H54 (cell line): ENCODE measurements at regions not wholly inside any gene's neighbourhood (a gene's known extent, or its start where the extent isn't known, plus 50 kb on each side); places are given as distances from the start of the nearest gene placed in this dataset.
"Not testable (repeated sequence)": the region's sequence is repeated elsewhere in the genome, so short reads cannot be mapped to it uniquely, and the experiment has no call there.

Source experiments
- DNase-seq: peaks from one replicate; pipeline ENCODE4 v3.0.0; 2011; ENCODE audit warnings: low spot score, mixed read lengths; ENCODE audit not compliant: insufficient read length
- FAIRE-seq: peaks from 3 replicates; lab custom pipeline; 2011; peaks lifted over from hg19 to GRCh38; lab: Jason Lieb, UNC
- POLR2A ChIP-seq: IDR thresholded peaks from 2 replicates; pipeline ENCODE4 v1.6.1; 2011; ENCODE audit warnings: low read depth, mild to moderate bottlenecking, low read length

GRCh38 chr20:48035961-48036731 is 250.9 kb upstream of the SULF2 start:
- no peak for TF ChIP-seq POLR2A
- no peak for FAIRE-seq
- no peak for DNase-seq

GRCh38 chr20:48034751-48035150 is 249.5 kb upstream of the SULF2 start:
- FAIRE-seq (no peak), DNase-seq (no peak)
- TF ChIP-seq POLR2A, result no peak

- DNase-seq, FAIRE-seq: not testable (repeated sequence)
Observed at GRCh38 chr20:48033005-48033404, 247.7 kb upstream of the SULF2 start.

GRCh38 chr20:48031122-48031521 is 245.8 kb upstream of the SULF2 start:
- TF ChIP-seq POLR2A, result no peak
- DNase-seq, result no peak
- no peak for FAIRE-seq

- TF ChIP-seq POLR2A, result no peak
- DNase-seq, result no peak
Observed at GRCh38 chr20:48026981-48027592, 241.8 kb upstream of the SULF2 start.

GRCh38 chr20:48025661-48026060 is 240.4 kb upstream of the SULF2 start:
- peak; percentile 47 for DNase-seq
- no peak for TF ChIP-seq POLR2A
- FAIRE-seq, result no peak

More at GRCh38 chr20:48026981-48027592, 241.8 kb upstream of the SULF2 start:
- FAIRE-seq, result no peak

GRCh38 chr20:48025051-48025515 is 239.8 kb upstream of the SULF2 start:
- TF ChIP-seq POLR2A, result 0 out of 2 replicates have a peak, but pooled peaks have one; percentile 31
- FAIRE-seq (peak; percentile 36), DNase-seq (peak; percentile 76)

DNA sequence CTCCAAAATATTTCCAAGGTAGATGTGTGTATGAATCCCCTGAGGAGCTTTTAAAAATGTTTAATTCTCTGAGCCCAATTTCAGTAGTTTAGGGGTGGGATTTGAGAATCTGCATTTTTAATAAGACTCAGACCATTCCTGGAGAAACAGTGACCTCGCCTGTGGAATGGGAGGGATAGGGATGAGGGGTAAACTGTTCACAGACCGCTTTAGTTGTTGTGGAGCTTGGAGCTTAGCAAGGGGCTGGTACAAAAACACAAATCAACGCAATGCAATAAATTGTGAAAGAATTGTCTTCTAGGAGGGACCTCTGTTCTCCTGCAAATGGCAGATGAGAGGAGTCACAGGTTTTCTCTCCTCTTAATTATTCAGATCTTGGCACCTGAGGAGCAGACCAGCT is 239.3 kb upstream of the SULF2 start:
- DNase-seq (no peak), FAIRE-seq (no peak)
- TF ChIP-seq POLR2A, result no peak

DNA sequence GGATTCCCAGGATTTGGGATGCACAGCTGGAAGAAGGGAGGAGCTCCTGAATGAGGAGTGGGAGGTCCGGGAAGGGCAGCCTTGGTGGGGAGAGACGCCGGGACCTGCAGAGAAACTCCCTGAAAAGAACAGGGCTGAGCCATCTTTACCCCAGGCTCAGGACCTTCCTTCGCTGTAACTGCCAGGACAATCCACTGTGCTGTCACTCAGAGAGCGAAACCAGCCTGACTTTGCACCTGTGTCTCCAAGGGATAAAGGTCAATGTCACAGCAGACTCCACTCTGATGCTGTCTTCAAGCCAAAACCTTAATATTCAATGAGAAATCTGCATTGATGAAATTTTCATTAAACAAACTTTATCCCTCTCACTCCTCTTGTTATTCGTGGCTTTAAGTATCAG is 235.4 kb upstream of the SULF2 start:
- DNase-seq, FAIRE-seq: not testable (repeated sequence)

DNA sequence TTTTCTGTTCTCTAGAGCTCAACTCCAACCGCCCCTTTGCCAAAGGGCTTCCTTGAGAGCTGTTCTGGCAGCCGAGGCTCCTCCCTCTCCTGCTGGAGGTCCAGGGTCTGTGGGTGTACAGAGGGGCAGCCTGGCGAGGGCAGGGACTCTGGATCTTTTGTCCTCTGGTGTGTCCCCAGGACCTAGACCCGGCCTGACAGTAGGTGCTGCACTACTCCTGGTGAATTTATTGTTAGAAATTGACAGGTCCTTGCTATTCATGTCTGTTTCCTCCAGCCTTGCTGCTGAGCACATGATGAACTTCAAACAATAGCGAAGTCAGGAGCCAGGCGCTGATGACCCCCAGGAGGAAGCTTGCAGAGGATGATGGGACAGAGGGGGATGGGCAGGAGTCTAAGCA is 234.7 kb upstream of the SULF2 start:
- no peak for FAIRE-seq
- TF ChIP-seq POLR2A, result no peak
- no peak for DNase-seq

DNA sequence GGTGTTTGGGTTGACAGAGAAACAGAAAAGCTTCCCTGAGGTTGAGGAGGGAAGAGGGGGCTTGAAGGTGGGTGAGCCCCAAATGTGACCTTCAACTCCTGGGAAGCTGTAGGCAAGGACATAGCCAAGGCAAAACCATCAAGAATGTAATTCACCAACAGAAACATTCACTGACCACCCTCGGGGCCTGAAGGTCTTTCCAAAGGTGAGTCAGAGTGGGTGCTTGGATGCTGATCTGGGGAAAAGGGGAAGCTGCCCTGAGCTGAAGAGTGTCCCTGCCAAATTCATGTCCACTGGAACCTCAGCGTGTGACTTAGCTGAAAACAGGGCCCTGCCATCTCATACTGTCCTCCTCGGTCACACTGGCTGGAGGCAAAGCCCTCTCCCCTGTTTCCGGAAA is 234.2 kb upstream of the SULF2 start:
- no peak for TF ChIP-seq POLR2A
- no peak for FAIRE-seq
- peak; percentile 12 for DNase-seq

DNA sequence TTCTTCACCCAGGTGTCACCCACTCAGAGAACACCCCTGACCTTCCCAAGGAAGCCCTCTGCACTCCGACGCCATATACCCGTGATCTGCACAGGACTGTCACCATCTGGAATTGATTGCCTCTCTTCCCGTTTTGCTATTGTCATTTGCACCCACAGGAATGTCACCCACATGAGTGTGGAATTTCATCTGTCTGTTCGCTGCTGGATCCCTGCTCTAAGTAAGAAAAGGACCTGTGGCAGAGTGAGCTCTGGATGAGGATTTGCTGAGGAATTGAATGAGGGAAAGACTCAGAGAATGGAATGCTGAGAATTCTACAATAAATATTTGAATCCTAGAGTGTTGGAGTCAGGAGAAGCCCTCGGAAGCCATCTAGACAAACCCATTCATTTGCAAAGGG is 233.6 kb upstream of the SULF2 start:
- DNase-seq, result peak; percentile 9
- FAIRE-seq, result not testable (repeated sequence)

- no peak for FAIRE-seq
- no peak for DNase-seq
- no peak for TF ChIP-seq POLR2A
Observed at GRCh38 chr20:48017992-48018391, 232.7 kb upstream of the SULF2 start.

- DNase-seq, result no peak
- no peak for TF ChIP-seq POLR2A
- FAIRE-seq, result no peak
Observed at GRCh38 chr20:48017509-48017908, 232.2 kb upstream of the SULF2 start.

DNA sequence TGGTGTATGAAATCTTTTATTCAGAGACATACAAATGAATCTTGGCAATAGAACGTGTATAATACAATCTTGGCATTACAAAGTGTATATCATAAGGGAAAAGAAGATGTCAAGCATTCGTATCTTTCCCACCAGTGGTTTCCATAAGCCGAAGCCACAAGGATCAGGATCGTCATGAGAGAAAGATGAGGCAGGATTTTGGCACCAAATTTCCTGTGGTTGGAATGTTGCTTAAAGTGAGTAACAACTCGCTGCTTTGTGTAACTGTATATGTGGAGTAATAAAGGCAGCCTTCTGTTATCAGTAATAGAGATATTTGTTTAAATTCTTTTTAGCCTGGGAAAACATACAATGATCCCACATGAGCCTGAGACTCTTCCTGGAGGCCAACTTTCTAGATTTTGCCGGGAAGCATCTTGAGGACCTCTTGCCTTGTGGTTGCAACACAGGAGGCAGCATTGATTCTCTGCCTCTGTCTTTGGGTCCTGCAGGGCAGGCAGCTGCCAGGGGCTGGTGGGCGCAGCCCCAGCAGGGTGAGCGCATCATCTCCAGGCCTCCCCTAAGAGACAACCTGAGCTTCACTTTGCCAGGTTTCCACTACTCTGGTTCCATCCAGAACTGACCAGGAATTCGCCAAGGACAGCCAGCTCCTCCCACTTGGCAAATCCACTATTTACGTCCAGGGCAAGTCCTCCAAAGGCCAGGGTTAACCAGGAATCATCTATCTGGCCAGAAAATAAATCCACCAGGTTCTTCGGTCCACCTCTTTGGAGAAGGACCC is 230.9 kb upstream of the SULF2 start:
- DNase-seq, result no peak
- no peak for FAIRE-seq
- no peak for TF ChIP-seq POLR2A
